Stimulated activated CD4-positive, alpha-beta T cell treated with anti-CD3 and anti-CD28 coated beads, TNF-alpha, amount 100 ng/mL, for 4 hours (primary cell): ENCODE measurements at regions not wholly inside any gene's neighbourhood (a gene's known extent, or its start where the extent isn't known, plus 50 kb on each side); places are given as distances from the start of the nearest gene placed in this dataset.
"Not testable (repeated sequence)": the region's sequence is repeated elsewhere in the genome, so short reads cannot be mapped to it uniquely, and the experiment has no call there.

Experiments
- DNase-seq, 3 experiments: peaks; one replicate each; pipeline ENCODE4 v3.0.0-alpha.2; 2020; ENCODE audit warnings: low read depth in 3 of 3

GRCh38 chr5:82644766-82645165 is 366.6 kb upstream of the RPS23 start:
- DNase-seq: no peak

GRCh38 chr5:82644229-82644628 is 366.1 kb upstream of the RPS23 start:
- no peak for DNase-seq

GRCh38 chr5:82642313-82642712 is 364.2 kb upstream of the RPS23 start:
- no peak for DNase-seq

GRCh38 chr5:82641331-82642003 is 363.3 kb upstream of the RPS23 start:
- DNase-seq: no peak

DNA sequence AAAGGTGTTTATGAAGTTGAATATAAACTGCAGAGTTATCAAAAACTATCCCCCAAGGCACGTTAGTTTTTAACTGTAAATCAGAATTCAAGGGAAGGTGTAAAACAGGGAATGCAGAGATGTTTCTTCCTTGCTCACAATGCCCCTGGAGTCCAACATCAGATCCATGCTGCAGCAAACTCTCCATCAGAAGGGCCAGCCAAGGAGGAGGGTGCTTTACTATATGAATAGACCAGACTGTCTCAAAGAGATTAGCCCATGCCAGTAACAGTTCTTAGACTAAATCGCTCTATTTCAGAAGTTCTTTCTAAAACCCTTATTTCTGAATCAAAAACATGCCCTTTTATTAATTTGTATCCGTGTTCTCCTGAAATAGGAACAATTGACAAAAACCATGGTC is 362.8 kb upstream of the RPS23 start:
- DNase-seq: no peak

DNA sequence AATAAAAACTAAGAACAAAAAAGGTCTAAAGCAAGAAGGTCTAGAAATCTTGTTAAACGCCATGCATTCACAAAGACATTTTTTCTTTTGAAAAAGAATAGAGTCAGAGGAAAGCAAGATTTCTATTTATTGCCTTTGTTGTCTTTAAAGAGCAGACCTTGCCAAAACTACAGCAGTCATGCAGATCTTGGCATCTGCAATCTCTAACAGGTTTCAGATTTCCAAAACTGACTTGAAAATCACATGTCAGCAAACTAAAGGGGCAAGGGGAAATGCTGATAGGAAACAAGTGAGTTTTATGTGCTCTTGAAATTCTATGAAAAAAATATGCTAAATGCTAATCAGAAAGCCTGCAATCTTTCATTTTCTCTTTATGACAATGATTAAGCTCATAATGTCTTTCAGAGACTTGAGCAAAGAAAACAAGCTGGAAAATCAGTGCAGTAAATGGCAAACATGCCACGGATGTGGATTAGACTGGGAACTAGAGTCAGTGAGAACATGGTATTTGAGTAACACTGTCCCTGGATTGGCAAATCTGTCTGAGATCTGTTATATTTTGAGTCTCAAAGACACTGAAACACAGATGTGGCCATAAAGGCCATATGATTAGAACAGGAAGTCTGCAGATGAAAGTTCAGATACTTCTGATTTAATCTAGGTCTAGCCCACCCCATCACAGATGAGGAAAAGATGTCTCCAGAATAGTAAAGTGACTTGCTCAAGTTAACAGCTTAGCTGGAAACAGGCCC is 361.4 kb upstream of the RPS23 start:
- no peak for DNase-seq

- DNase-seq: no peak
Measured at GRCh38 chr5:82636591-82636990, 358.4 kb upstream of the RPS23 start.

GRCh38 chr5:82635561-82636288 is 357.6 kb upstream of the RPS23 start:
- DNase-seq: no peak

- DNase-seq: no peak
Measured at GRCh38 chr5:82628364-82628910, 350.3 kb upstream of the RPS23 start.

GRCh38 chr5:82626905-82627591 is 348.9 kb upstream of the RPS23 start:
- not testable (repeated sequence) for DNase-seq

GRCh38 chr5:82626012-82626411 is 347.9 kb upstream of the RPS23 start:
- not testable (repeated sequence) for DNase-seq

GRCh38 chr5:82624062-82624461 is 345.9 kb upstream of the RPS23 start:
- no peak for DNase-seq

DNA sequence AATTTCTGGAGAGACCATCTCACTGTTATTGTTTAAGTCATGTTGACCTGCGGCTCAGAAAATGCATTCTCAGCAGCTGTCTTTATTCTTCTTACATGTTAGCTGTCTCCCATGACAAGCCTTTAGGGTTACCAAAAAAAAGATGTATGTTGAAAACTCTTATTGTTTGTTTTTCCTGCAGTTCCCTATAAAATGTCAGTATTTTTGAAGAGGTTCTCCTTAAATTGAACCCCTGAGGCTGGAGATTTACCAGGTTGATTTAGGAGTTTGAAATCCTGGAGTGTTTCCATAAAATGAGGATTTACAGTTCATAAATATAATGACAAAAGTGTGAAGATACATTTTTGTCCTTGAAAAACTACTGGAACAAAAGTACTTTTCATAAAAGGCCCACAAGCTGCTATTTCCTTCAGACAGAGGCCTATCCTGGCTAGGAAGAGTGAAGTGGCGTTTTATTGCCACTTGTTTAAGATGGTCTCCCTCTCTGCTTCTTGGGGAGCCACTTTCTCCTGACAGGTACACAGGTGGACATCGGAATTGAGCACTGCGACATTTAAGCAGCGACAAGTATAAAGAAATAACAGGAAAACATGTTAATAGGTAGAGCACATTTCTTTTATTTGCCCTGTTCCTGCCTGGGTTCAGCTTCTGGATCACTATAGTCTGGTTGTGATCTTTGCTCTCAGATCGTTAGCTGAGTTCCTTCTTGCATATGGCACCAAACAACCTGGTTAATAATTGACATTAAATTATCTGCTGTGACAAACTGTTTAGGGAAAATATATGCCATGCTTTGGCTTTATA is 344.8 kb upstream of the RPS23 start:
- DNase-seq: no peak

GRCh38 chr5:82622205-82622604 is 344.1 kb upstream of the RPS23 start:
- no peak for DNase-seq

GRCh38 chr5:82620957-82621600 is 342.9 kb upstream of the RPS23 start:
- no peak for DNase-seq

GRCh38 chr5:82619097-82619496 is 340.9 kb upstream of the RPS23 start:
- no peak for DNase-seq

DNA sequence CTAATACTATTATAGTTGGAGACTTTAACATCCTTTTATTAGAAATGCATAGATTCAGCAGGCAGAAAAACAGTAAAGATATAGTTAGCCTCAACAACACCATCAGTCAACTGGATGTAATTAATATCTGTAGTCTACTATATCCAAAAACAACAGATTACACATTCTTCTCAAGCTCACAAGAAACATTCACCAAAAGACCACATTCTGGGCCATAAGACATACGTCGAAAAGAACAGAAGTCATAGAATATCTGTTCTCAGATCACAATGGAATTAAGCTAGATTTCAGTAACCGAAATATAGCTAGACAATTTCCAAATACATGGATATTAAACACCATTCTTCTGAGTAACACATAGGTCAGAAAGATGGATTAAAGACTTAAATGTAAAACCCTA is 336.6 kb upstream of the RPS23 start:
- no peak for DNase-seq

DNA sequence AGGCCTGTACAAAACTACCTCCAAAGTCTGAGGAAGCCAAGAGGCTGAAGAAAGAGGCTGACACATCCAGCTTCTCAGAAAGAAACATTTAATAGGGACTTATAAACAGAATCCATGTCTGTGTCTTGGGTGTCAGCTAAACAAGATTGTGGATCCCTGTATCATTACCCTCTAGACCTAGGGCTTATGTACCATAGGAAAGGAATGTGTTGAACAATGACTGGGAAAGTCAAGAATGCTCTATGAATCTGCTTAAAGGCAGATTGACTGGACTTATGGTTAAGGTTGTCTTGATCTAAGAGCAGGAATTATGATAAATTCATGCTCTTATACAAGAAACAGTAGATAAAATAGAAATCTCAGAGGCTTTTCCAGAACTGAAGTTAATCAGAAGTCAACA is 335.7 kb upstream of the RPS23 start:
- no peak for DNase-seq

DNA sequence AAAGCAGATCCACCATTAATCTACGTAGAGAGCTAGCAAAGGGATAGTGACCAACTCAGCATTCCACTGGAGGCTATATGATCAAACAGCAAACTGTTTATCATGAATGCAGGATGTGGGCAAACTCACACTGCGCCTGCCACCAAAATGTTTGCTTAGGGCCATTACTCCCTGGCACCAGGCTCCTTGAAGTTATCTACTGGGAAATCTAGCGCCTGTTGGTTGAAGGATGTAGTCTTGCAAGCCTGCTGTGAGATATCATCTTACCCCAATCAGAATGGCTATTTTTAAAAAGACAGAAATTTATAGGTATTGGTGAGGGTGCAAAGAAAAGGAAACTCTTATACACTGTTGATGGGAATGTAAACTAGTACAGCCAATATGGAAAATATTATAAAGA is 332.5 kb upstream of the RPS23 start:
- DNase-seq: no peak

- DNase-seq: no peak
Measured at GRCh38 chr5:82605441-82605973, 327.4 kb upstream of the RPS23 start.
